Esophagus muscularis mucosa (tissue), 4 donors: ENCODE measurements at regions not wholly inside any gene's neighbourhood (a gene's known extent, or its start where the extent isn't known, plus 50 kb on each side); places are given as distances from the start of the nearest gene placed in this dataset.

ENCODE experiments used
- DNase-seq: peaks from one replicate; pipeline ENCODE4 v3.0.0-alpha.2; 2017; ENCODE audit errors: extremely low spot score
- H3K27ac ChIP-seq, 4 donors: fragments of 200-600 bp; sonication (generic); replicated peaks in 1 of 4; 1 replicate in 3 of 4; 2 replicates in 1 of 4; pipeline ENCODE4 v1.5.1; 2016 to 2019; ENCODE audit warnings: mild to moderate bottlenecking in 1 of 4
- H3K27me3 ChIP-seq, 4 donors: fragments of 200-600 bp; sonication (generic); one replicate each; pipeline versions ENCODE4 v1.5.1 to v1.6.0; 2016 to 2019
- H3K36me3 ChIP-seq, 4 donors: fragments of 200-600 bp; sonication (generic); one replicate each; pipeline ENCODE4 v1.5.1; 2016 to 2019
- H3K4me1 ChIP-seq, 4 donors: fragments of 200-600 bp; sonication (generic); one replicate each; pipeline ENCODE4 v1.5.1; 2016 to 2019
- H3K4me3 ChIP-seq, 4 donors: fragments of 200-600 bp; sonication (generic); 1 replicate in 2 of 4; 2 replicates in 2 of 4; pipeline ENCODE4 v1.5.1; 2016 to 2019; ENCODE audit warnings: mild to moderate bottlenecking in 4 of 4, moderate library complexity in 1 of 4
- H3K9me3 ChIP-seq, 4 donors: fragments of 200-600 bp; sonication (generic); 1 replicate in 3 of 4; 2 replicates in 1 of 4; pipeline ENCODE4 v1.5.1; 2016 to 2019
- CTCF ChIP-seq, 3 experiments: fragments of 200-600 bp in 2 of 3; fragments of 450-650 bp in 1 of 3; sonication (generic) in 2 of 3; IDR thresholded peaks; one replicate each; pipeline ENCODE4 v1.5.1; 2017 to 2019; ENCODE audit warnings: antibody characterized with exemption in 3 of 3, mild to moderate bottlenecking in 2 of 3, moderate library complexity in 1 of 3
- EP300 ChIP-seq: sonication (generic); formaldehyde crosslinking; IDR thresholded peaks from one replicate; pipeline ENCODE4 v1.6.1; 2017; ENCODE audit warnings: antibody characterized with exemption
- POLR2A ChIP-seq: fragments of 450-650 bp; IDR thresholded peaks from one replicate; pipeline ENCODE4 v1.6.1; 2017; ENCODE audit warnings: antibody characterized with exemption, moderate library complexity, mild to moderate bottlenecking, low read depth
- POLR2AphosphoS5 ChIP-seq, 2 donors: sonication (generic); formaldehyde crosslinking; IDR thresholded peaks; one replicate each; pipeline ENCODE4 v1.6.1; 2017; ENCODE audit warnings: antibody characterized with exemption in 2 of 2
- WGBS: methylation state at CpG from one replicate; pipeline ENCODE4 v1.1.5; 2018; 5-methylcytosine and 5-hydroxymethylcytosine counted together
- intact Hi-C: fragments of 100-400 bp; cut with DNase I; formaldehyde crosslinking; loops from one replicate; pipeline ENCODE4 v1.15.1; 2023

- no peak overlapping the region for H3K4me3 ChIP-seq
- no peak for DNase-seq
- WGBS = 95% methylated on average over 9 of the region's 9 CpGs
- intact Hi-C loops = no loop called here
- H3K36me3 ChIP-seq = no peaks in the 10 kb centered on the region
- H3K4me1 ChIP-seq = no peaks in the 10 kb centered on the region
- H3K27ac ChIP-seq = no peak overlapping the region
- H3K9me3 ChIP-seq = peaks cover 0 to 24% (median 13%) of the 10 kb centered on the region in 4 donors
- TF ChIP-seq POLR2A = no peak
- TF ChIP-seq CTCF (IDR thresholded peaks at IDR 0.05) = no peak
- no peak for TF ChIP-seq POLR2AphosphoS5 (IDR thresholded peaks at IDR 0.05)
- no peak for TF ChIP-seq EP300
- no peaks in the 10 kb centered on the region for H3K27me3 ChIP-seq
Measured at GRCh38 chr12:81896771-81897170, 137.6 kb upstream of the PPFIA2 start.

- no peak overlapping the region for H3K27ac ChIP-seq
- no peaks in the 10 kb centered on the region for H3K9me3 ChIP-seq
- H3K4me1 ChIP-seq = peaks cover 0 to 10% (median 0%) of the 10 kb centered on the region in 4 donors
- TF ChIP-seq CTCF (IDR thresholded peaks at IDR 0.05) (no peak), EP300 (no peak), POLR2A (no peak), POLR2AphosphoS5 (IDR thresholded peaks at IDR 0.05) (no peak)
- no peak overlapping the region for H3K4me3 ChIP-seq
- intact Hi-C loops = no loop called here
- no peaks in the 10 kb centered on the region for H3K36me3 ChIP-seq
- DNase-seq = no peak
- H3K27me3 ChIP-seq = no peaks in the 10 kb centered on the region
Measured at GRCh38 chr12:81888961-81889360, 129.8 kb upstream of the PPFIA2 start.

GRCh38 chr12:81888106-81888740, 129.1 kb upstream of the PPFIA2 start:
- Histone ChIP-seq H3K9me3 (no peaks in the 10 kb centered on the region), H3K4me1 (peaks cover 0 to 10% (median 0%) of the 10 kb centered on the region in 4 donors), H3K27me3 (no peaks in the 10 kb centered on the region), H3K27ac (no peak overlapping the region), H3K4me3 (no peak overlapping the region), H3K36me3 (no peaks in the 10 kb centered on the region)
- TF ChIP-seq CTCF (IDR thresholded peaks at IDR 0.05) (no peak), POLR2A (no peak), EP300 (no peak), POLR2AphosphoS5 (IDR thresholded peaks at IDR 0.05) (no peak)
- DNase-seq = no peak
- intact Hi-C loops = no loop called here

- Histone ChIP-seq H3K36me3 (no peaks in the 10 kb centered on the region), H3K9me3 (no peaks in the 10 kb centered on the region), H3K27me3 (no peaks in the 10 kb centered on the region), H3K27ac (no peak overlapping the region), H3K4me3 (no peak overlapping the region), H3K4me1 (no peaks in the 10 kb centered on the region)
- TF ChIP-seq POLR2A (no peak), EP300 (no peak), POLR2AphosphoS5 (IDR thresholded peaks at IDR 0.05) (no peak), CTCF (IDR thresholded peaks at IDR 0.05) (no peak)
- WGBS = 13% methylated on average over 2 of the region's 2 CpGs
- no peak for DNase-seq
- intact Hi-C loops = no loop called here
Measured at GRCh38 chr12:81874586-81874985, 115.4 kb upstream of the PPFIA2 start.

GRCh38 chr12:81874166-81874565, 115.0 kb upstream of the PPFIA2 start:
- WGBS = 64% methylated on average over 4 of the region's 4 CpGs
- no peak for DNase-seq
- H3K27ac ChIP-seq = no peak overlapping the region
- no peaks in the 10 kb centered on the region for H3K9me3 ChIP-seq
- no peaks in the 10 kb centered on the region for H3K27me3 ChIP-seq
- H3K4me3 ChIP-seq = no peak overlapping the region
- TF ChIP-seq POLR2AphosphoS5 (IDR thresholded peaks at IDR 0.05) (no peak), EP300 (no peak), CTCF (IDR thresholded peaks at IDR 0.05) (no peak), POLR2A (no peak)
- intact Hi-C loops = no loop called here
- H3K36me3 ChIP-seq = no peaks in the 10 kb centered on the region
- H3K4me1 ChIP-seq = no peaks in the 10 kb centered on the region
